GM12872 (cell line): ENCODE measurements at regions not wholly inside any gene's neighbourhood (a gene's known extent, or its start where the extent isn't known, plus 50 kb on each side); places are given as distances from the start of the nearest gene placed in this dataset.
A peak's percentile ranks its signal among the peaks of the same experiment; 100 is the strongest.

Experiments
- TF ChIP-seq, protein P1 (sequence below): IDR thresholded peaks from 3 replicates; pipeline ENCODE4 v1.5.1; 2011; ENCODE audit warnings: low read depth, mild to moderate bottlenecking, low read length, moderate library complexity; ENCODE audit not compliant: insufficient read depth

DNA sequence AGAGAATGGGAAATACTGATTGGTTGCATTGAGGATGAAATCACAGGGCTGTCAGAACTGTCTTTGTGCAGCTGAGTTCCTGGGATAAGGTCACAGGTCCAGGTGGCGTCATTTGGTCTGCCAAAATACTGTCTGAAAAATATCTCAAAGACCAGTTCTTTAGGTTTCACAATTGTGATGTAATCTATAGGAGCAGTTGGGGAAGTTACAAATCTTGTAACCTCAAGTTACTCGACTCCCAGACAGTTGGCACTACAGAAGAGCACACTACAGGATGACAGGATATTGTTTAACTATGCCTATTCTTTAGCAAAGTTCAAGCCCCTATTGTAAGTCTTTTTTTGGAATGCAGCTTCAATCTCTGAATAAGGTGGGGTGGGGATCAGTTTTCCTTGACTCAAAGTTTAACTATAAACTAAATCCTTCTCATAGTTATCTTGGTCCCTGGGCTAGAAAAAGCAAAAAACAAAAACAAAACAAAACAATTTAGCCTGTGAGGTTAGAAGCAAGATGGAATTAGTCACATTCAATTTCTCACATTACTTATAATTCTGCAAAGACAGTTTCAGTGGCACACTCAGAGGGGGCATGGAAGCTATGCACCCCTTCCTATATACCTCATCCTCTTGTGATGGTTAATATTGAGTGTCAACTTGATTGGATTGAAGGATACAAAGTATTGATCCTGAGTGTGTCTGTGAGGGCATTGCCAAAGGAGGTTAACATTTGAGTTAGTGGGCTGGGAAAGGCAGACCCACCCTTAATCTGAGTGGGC is 276.0 kb downstream of the AUH start:
- TF ChIP-seq, protein P1, sequence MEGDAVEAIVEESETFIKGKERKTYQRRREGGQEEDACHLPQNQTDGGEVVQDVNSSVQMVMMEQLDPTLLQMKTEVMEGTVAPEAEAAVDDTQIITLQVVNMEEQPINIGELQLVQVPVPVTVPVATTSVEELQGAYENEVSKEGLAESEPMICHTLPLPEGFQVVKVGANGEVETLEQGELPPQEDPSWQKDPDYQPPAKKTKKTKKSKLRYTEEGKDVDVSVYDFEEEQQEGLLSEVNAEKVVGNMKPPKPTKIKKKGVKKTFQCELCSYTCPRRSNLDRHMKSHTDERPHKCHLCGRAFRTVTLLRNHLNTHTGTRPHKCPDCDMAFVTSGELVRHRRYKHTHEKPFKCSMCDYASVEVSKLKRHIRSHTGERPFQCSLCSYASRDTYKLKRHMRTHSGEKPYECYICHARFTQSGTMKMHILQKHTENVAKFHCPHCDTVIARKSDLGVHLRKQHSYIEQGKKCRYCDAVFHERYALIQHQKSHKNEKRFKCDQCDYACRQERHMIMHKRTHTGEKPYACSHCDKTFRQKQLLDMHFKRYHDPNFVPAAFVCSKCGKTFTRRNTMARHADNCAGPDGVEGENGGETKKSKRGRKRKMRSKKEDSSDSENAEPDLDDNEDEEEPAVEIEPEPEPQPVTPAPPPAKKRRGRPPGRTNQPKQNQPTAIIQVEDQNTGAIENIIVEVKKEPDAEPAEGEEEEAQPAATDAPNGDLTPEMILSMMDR = no peak

DNA sequence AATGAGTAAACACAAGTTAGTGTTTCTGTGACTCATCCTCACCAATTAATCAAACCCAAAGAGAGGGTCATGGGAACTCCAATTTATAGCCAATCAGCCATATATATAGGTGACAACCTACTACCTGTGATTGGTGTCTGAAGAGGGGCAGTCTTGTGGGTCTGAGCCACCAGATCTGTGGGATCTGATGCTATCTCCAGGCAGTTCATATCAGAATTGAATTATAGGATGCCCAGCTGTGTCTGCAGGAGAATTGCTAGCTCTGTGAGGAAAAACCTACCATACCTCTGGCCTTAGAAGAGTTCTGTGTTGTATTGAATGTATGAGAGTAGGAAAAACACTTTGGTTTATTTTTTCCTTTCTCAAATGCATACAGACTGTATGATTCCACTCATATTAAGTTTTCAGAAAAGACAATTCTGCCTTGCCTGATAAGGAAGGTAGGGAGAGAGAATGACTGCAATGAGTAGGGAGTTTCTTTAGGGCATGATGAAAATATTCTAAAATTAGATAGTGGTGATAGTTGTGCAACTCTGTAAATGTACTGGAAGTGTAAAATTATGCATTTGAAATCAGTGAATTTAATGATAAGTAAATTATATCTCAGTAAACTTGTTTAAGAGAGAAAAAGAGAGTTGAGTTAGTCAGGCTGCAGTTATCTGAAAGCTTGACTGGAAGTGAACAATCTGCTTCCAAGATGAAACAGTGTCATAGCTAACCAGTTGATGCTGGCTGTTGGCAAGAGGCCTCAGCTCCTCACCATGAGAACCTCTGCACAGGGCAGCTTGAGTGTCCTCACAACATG is 274.9 kb downstream of the AUH start:
- TF ChIP-seq, protein P1 = no peak

DNA sequence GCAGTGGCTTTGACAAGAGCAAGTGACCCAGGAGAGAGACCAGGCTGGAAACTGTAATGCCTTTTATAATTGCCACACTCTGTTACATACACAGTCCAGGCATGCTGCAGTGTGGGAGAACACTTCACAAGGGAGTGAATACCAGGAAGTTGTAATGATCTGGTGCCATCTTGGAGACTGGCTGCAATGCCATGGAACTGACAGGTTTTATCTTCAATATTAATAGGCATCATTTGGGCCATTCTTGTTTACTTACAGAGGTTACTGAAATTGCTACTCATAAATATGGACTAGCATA is 274.3 kb downstream of the AUH start:
- TF ChIP-seq, protein P1 = no peak

DNA sequence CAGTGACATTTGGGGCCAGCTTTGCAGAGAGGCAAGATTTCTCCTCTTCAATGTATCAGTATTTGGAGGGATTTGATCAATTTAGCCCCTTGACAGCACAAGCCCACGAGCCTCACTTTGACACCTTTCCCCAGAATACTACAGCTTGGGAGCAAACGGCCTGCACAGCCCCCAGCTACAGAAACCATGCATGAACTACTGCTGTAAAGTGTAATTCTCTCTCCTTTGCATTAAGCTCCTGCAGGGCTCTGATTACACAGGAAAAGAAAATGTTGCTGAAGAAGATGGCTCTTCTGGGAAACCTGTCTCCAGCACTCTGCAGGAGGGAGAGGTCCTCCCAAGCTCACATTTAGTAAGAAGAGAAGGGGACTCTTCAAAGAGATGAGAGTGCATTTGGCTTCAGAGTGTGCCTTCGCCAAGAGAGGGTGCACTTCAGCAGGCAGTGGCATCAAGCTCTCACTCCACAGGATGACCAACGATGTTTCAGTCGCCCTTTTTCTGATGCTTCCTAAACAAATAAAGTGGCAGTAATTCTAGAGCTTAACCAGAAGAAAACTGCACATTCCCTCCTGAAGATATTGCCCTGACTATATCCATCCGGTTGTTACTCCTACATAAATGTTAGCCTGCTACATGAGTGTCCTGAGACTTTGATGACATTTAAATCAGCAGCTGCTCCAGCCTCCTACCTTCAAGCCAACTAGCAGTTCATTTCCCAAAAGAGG is 272.2 kb downstream of the AUH start:
- TF ChIP-seq, protein P1 = peak; percentile 62

DNA sequence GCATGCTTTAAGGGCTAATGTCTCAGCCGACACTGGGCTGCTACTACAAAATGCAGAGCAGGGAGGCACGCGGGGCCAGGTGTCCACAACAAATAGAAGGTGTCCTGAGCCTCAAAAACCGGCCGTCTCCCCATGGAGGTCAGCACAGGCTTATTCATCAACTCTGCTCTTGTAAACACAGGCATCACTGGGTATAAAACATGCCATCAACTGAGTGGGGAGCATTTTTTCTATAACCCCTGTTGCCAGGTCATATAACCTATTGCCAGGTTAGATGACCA is 271.6 kb downstream of the AUH start:
- TF ChIP-seq, protein P1 = no peak

DNA sequence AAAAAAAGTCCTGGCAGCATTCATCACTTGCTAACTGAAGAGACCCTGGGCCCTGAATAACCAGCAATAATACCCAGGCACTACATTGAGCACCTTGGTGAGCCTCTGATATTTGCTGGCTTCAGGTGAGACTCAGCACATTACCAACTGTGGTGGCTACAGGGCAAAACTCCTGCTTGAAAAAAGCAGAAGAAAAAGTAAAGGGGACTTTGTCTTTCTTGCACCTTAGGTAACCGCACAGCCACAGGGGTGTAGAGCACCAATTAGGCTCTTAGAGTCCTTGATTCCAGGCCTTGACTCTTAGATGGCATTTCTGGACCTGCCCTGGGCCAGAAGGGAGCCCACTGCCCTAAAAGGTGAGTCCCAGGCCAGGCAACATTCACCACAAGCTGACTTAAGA is 269.5 kb downstream of the AUH start:
- TF ChIP-seq, protein P1 = no peak

DNA sequence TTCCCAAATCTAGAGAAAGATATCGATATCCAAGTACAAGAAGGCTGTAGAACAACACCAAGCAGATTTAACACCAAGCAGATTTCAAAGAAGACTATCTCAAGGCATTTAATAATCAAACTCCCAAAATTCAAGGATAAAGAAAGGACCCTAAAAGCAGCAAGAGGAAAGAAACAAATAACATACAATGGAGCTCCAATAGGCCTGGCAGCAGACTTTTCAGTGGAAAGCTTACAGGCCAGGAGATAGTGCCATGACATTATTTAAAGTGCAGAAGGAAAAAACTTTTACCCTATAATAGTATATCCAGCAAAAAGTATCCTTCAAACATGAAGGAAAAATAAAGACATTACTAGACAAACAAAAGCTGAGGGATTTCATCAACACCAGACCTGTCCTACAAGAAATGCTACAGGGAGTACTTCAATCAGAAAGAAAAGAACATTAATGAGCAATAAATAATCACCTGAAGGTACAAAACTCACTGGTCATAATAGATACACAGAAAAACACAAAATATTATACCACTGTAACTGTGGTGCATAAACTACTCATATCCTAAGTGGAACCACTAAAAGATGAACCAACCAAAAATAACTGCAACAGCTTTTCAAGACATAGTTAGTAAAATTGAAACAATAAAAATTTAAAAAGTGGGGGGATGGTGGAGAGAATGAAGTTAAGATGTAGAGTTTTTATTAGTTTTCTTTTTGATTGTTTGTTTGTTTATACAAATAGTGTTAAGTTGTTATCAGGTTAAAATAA is 267.2 kb downstream of the AUH start:
- TF ChIP-seq, protein P1 = no peak
